H9 (cell line): ENCODE measurements at regions not wholly inside any gene's neighbourhood (a gene's known extent, or its start where the extent isn't known, plus 50 kb on each side); places are given as distances from the start of the nearest gene placed in this dataset.
A peak's percentile ranks its signal among the peaks of the same experiment; 100 is the strongest.

Source experiments
- DNase-seq: peaks from one replicate; pipeline ENCODE4 v3.0.0-alpha.2; 2017
- H2AFZ ChIP-seq: one replicate; pipeline ENCODE4 v1.6.1; 2013; ENCODE audit warnings: mild to moderate bottlenecking, low read length, control low read depth, moderate library complexity
- H2AK5ac ChIP-seq: 2 replicates; pipeline ENCODE4 v1.6.1; 2013; ENCODE audit warnings: low read length, control low read depth, mixed read lengths; ENCODE audit not compliant: insufficient read length
- H2BK120ac ChIP-seq: one replicate; pipeline ENCODE4 v1.6.1; 2013; ENCODE audit warnings: low read depth, mild to moderate bottlenecking, low read length, control low read depth, inconsistent platforms; ENCODE audit not compliant: poor library complexity, severe bottlenecking
- H2BK12ac ChIP-seq: 2 replicates; pipeline ENCODE4 v1.6.1; 2013; ENCODE audit warnings: low read length, control low read depth, mixed read lengths, low read depth; ENCODE audit not compliant: insufficient read length
- H2BK15ac ChIP-seq: 2 replicates; pipeline ENCODE4 v1.6.1; 2013; ENCODE audit warnings: low read depth, low read length, control low read depth
- H2BK20ac ChIP-seq: one replicate; pipeline ENCODE4 v1.6.1; 2013; ENCODE audit warnings: low read depth, mild to moderate bottlenecking, low read length, control low read depth, inconsistent platforms; ENCODE audit not compliant: poor library complexity, severe bottlenecking
- H2BK5ac ChIP-seq: 2 replicates; pipeline ENCODE4 v1.6.1; 2013; ENCODE audit warnings: low read length, control low read depth, mixed read lengths; ENCODE audit not compliant: insufficient read length
- H3K14ac ChIP-seq: 2 replicates; pipeline ENCODE4 v1.6.1; 2013; ENCODE audit warnings: low read length, control low read depth; ENCODE audit not compliant: insufficient read depth
- H3K18ac ChIP-seq: 2 replicates; pipeline ENCODE4 v1.6.1; 2013; ENCODE audit warnings: low read depth, mild to moderate bottlenecking, mixed read lengths, low read length, control low read depth; ENCODE audit not compliant: insufficient read length
- H3K23ac ChIP-seq: 2 replicates; pipeline ENCODE4 v1.6.1; 2013; ENCODE audit warnings: low read length, control low read depth, mixed read lengths, low read depth; ENCODE audit not compliant: insufficient read length
- H3K23me2 ChIP-seq: 2 replicates; pipeline ENCODE4 v1.6.1; 2013; ENCODE audit warnings: low read depth, mild to moderate bottlenecking, mixed read lengths, low read length, control low read depth; ENCODE audit not compliant: insufficient read length, poor library complexity, severe bottlenecking
- H3K27ac ChIP-seq: 2 replicates; pipeline ENCODE4 v1.5.1; 2013; ENCODE audit warnings: low read length, control low read depth, mixed read lengths, low read depth; ENCODE audit not compliant: insufficient read length
- H3K27me3 ChIP-seq: 2 replicates; pipeline ENCODE4 v1.6.1; 2013; ENCODE audit warnings: low read length, control low read depth, inconsistent platforms; ENCODE audit not compliant: insufficient read depth
- H3K4ac ChIP-seq: 2 replicates; pipeline ENCODE4 v1.6.1; 2013; ENCODE audit warnings: low read depth, mild to moderate bottlenecking, control low read depth, inconsistent platforms, low read length, moderate library complexity
- H3K4me1 ChIP-seq: 2 replicates; pipeline ENCODE4 v1.6.1; 2013; ENCODE audit warnings: low read length, control low read depth, inconsistent platforms; ENCODE audit not compliant: insufficient read depth
- H3K4me2 ChIP-seq: 2 replicates; pipeline ENCODE4 v1.6.1; 2013; ENCODE audit warnings: low read length, control low read depth, mixed read lengths; ENCODE audit not compliant: insufficient read length, insufficient read depth
- H3K56ac ChIP-seq: 2 replicates; pipeline ENCODE4 v1.6.1; 2013; ENCODE audit warnings: low read depth, mild to moderate bottlenecking, mixed read lengths, low read length, control low read depth; ENCODE audit not compliant: insufficient read length
- H3K79me1 ChIP-seq: 2 replicates; pipeline ENCODE4 v1.6.1; 2013; ENCODE audit warnings: low read depth, mild to moderate bottlenecking, moderate library complexity, low read length, control low read depth, inconsistent platforms; ENCODE audit not compliant: insufficient read depth, poor library complexity, severe bottlenecking
- H3K79me2 ChIP-seq: 2 replicates; pipeline ENCODE4 v1.6.1; 2013; ENCODE audit warnings: low read length, control low read depth, inconsistent platforms; ENCODE audit not compliant: insufficient read depth
- H3K9ac ChIP-seq: 2 replicates; pipeline ENCODE4 v1.6.1; 2013; ENCODE audit warnings: low read length, control low read depth, mixed read lengths; ENCODE audit not compliant: insufficient read length; ENCODE audit errors: extremely low read depth
- H3K9me3 ChIP-seq: one replicate; pipeline ENCODE4 v1.6.1; 2013; ENCODE audit warnings: low read depth, low read length, inconsistent platforms; ENCODE audit not compliant: control insufficient read depth
- H3T11ph ChIP-seq: one replicate; pipeline ENCODE4 v1.6.1; 2013; ENCODE audit warnings: mild to moderate bottlenecking, low read length, control low read depth, inconsistent platforms
- H4K20me1 ChIP-seq: one replicate; pipeline ENCODE4 v1.6.1; 2013; ENCODE audit not compliant: control insufficient read depth, insufficient read length, insufficient read depth
- H4K5ac ChIP-seq: 2 replicates; pipeline ENCODE4 v1.6.1; 2013; ENCODE audit warnings: low read depth, mild to moderate bottlenecking, mixed read lengths, low read length, control low read depth; ENCODE audit not compliant: insufficient read length
- H4K8ac ChIP-seq: replicated peaks from 2 replicates; pipeline ENCODE4 v1.6.1; 2013; ENCODE audit warnings: low read length, control low read depth, mixed read lengths, low read depth; ENCODE audit not compliant: insufficient read length
- H4K91ac ChIP-seq: 2 replicates; pipeline ENCODE4 v1.6.1; 2013; ENCODE audit warnings: low read depth, mild to moderate bottlenecking, moderate library complexity, mixed read lengths, low read length, control low read depth; ENCODE audit not compliant: insufficient read length
- H3K27ac Mint-ChIP-seq, 3 experiments: 2 replicates in 2 of 3; 3 replicates in 1 of 3; pipeline ENCODE4 v1.8.0; 2020 to 2021; ENCODE audit warnings: mixed read lengths in 3 of 3, mild to moderate bottlenecking in 1 of 3, moderate library complexity in 1 of 3
- H3K27me3 Mint-ChIP-seq: 2 replicates; pipeline ENCODE4 v1.8.0; 2021; ENCODE audit warnings: low read depth, mild to moderate bottlenecking, moderate library complexity, mixed read lengths
- H3K36me3 Mint-ChIP-seq, 3 experiments: 2 replicates in 2 of 3; 3 replicates in 1 of 3; pipeline ENCODE4 v1.8.0; 2020 to 2021; ENCODE audit warnings: low read depth in 3 of 3, mixed read lengths in 3 of 3; ENCODE audit not compliant: insufficient read depth in 1 of 3
- H3K4me1 Mint-ChIP-seq, 2 experiments: 2 replicates each; pipeline ENCODE4 v1.8.0; 2020; ENCODE audit warnings: mixed read lengths in 2 of 2
- H3K4me3 Mint-ChIP-seq, 2 experiments: 2 replicates in 1 of 2; 3 replicates in 1 of 2; pipeline ENCODE4 v1.8.0; 2020 to 2021; ENCODE audit warnings: mild to moderate bottlenecking in 2 of 2, mixed read lengths in 2 of 2, moderate library complexity in 1 of 2
- H3K9me3 Mint-ChIP-seq, 2 experiments: 2 replicates in 1 of 2; 3 replicates in 1 of 2; pipeline ENCODE4 v1.8.0; 2020; ENCODE audit warnings: mild to moderate bottlenecking in 2 of 2, mixed read lengths in 2 of 2, moderate library complexity in 1 of 2
- WGBS: extraction: QIAGEN DNeasy Blood & Tissue Kit; methylation state at CpG from one replicate; pipeline ENCODE4 v1.1.7; 2013; ENCODE audit warnings: missing lambda C conversion rate, low lambda C conversion rate, mixed read lengths; ENCODE audit not compliant: insufficient read length; ENCODE audit errors: extremely low coverage; 5-methylcytosine and 5-hydroxymethylcytosine counted together
- TF ChIP-seq, protein P1 (sequence below): fragments of 200-600 bp; sonication (generic); conservative IDR thresholded peaks from 3 replicates; pipeline ENCODE4 v1.8.0; 2021; ENCODE audit warnings: antibody characterized with exemption, mild to moderate bottlenecking

DNA sequence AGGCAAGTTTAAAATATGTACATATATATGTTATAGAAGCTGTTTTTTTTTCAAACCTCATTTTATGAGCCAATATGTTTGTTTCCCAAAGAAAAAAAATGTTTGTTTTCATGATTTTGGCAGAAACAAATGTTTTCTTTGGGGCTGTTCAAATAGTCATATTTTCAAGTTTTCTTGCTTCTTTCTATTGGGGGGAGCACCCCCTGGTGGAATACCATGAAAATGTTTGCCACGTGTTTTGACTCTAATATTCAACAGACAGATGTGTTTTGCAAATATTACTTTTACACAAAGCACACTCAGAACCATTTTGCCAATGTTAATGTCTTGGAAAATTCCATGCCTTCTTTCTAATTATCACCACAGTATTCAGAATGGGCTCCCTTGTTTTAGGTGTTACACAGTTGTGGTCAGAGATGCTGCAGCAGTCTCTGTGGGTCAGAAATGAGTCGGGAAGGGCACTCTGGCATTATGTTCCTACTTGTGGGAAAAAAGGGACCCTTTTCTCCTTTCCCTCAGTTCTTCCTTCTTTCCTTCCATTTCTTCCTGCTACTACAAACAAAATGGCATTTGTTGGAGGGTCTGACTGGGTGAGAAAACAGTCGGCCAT lies 817.0 kb downstream of the TUSC7 start:
- Histone ChIP-seq H3K23me2 (no peaks in the 10 kb centered on the region), H4K8ac (no peak overlapping the region), H3K79me1 (no peaks in the 10 kb centered on the region), H4K91ac (no peak overlapping the region), H3K56ac (no peak overlapping the region), H3K27ac (no peak overlapping the region), H2BK20ac (no peak overlapping the region), H2BK12ac (peak overlapping the region; percentile 95), H3K4me2 (no peak overlapping the region), H3K18ac (no peak overlapping the region), H3T11ph (no peak overlapping the region), H3K79me2 (no peaks in the 10 kb centered on the region), H2BK5ac (no peak overlapping the region), H3K27me3 (no peaks in the 10 kb centered on the region), H4K20me1 (no peaks in the 10 kb centered on the region), H2BK15ac (no peak overlapping the region), H2AK5ac (no peak overlapping the region), H2BK120ac (no peak overlapping the region), H3K14ac (no peak overlapping the region), H2AFZ (peak overlapping the region; percentile 56), H3K9ac (no peak overlapping the region), H3K9me3 (no peaks in the 10 kb centered on the region), H3K4me1 (no peaks in the 10 kb centered on the region), H3K4ac (no peak overlapping the region), H3K23ac (no peak overlapping the region), H4K5ac (no peak overlapping the region)
- H3K27me3 Mint-ChIP-seq = no peaks in the 10 kb centered on the region
- peaks cover 3 to 4% of the 10 kb centered on the region in 2 experiments; a peak in 2 of 5 replicates for H3K9me3 Mint-ChIP-seq
- TF ChIP-seq, protein P1, sequence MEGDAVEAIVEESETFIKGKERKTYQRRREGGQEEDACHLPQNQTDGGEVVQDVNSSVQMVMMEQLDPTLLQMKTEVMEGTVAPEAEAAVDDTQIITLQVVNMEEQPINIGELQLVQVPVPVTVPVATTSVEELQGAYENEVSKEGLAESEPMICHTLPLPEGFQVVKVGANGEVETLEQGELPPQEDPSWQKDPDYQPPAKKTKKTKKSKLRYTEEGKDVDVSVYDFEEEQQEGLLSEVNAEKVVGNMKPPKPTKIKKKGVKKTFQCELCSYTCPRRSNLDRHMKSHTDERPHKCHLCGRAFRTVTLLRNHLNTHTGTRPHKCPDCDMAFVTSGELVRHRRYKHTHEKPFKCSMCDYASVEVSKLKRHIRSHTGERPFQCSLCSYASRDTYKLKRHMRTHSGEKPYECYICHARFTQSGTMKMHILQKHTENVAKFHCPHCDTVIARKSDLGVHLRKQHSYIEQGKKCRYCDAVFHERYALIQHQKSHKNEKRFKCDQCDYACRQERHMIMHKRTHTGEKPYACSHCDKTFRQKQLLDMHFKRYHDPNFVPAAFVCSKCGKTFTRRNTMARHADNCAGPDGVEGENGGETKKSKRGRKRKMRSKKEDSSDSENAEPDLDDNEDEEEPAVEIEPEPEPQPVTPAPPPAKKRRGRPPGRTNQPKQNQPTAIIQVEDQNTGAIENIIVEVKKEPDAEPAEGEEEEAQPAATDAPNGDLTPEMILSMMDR = peak; percentile 85
- H3K4me3 Mint-ChIP-seq = no peak overlapping the region
- DNase-seq = no peak
- no peak overlapping the region for H3K27ac Mint-ChIP-seq
- H3K4me1 Mint-ChIP-seq = peaks cover 0 to 2% of the 10 kb centered on the region in 2 experiments; a peak in 1 of 4 replicates
- WGBS = no CpG with 5 or more reads among the region's 3 CpGs
- no peaks in the 10 kb centered on the region for H3K36me3 Mint-ChIP-seq
